ENCODE measurements at regions not wholly inside any gene's neighbourhood (a gene's known extent, or its start where the extent isn't known, plus 50 kb on each side); places are given as distances from the start of the nearest gene placed in this dataset.
"Not testable (repeated sequence)": the region's sequence is repeated elsewhere in the genome, so short reads cannot be mapped to it uniquely, and the experiment has no call there.

DNA sequence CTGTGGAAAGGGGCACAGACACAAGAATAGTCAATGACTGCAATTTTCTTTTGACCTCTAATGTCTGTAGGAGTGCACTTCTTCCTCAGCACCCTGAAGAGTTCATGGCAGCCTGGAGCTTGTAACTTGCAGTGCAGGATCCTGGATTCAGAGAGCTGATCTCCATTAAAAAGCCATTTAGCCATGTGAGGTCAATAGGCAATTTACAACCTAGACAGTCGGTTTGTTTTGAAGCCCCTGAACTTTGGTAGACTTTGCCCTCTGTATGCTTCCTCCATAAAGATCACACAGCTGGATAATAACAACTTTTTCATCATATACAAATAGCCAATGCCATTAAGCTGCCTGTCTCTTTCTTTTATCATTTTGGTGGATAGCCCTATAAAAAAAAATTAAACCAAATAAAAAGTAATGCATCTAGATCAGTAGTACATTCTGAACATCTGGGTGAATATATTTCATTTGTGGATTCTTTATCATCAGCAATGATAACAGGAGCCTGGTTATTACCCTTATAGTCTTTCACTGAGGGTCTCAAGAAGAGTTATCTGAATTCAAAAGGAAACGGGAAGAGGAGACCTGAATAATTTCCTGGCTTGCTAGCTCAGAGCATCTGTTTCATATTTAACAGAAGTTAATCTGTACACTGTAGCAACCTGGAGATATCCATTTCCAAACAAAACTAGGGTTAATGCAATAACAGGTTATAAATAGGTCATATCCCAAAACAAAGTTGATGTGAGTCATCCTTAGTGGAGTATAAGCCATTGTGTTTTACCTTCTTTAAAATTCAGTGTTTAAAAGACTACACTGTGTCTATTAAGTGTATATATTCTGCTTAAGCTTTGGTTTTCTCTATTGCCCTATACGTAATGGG, 193.8 kb upstream of the ACTBL2 start:
- DNase-seq (ENCODE audit: low read depth), result no peak

DNA sequence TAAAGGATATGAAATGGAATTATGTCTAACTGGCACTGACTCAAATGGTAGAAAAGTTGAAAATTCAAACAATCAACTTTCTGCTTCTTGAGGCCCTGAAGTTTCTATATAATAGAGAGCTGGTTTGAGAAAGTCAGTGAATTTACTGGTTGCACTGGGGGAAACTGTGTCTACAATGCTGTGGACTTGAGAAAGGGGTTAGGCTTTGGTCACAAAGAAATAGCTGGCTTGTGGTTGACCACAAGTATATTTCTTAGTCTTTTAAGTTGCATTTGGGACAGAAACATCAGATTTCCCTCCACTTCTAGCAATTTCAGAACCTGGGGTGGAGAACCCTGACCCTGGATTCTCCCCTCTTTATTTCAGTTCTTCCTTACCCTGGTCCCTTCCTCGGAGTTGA, 192.6 kb upstream of the ACTBL2 start:
- no peak for DNase-seq (ENCODE audit: low read depth)

DNA sequence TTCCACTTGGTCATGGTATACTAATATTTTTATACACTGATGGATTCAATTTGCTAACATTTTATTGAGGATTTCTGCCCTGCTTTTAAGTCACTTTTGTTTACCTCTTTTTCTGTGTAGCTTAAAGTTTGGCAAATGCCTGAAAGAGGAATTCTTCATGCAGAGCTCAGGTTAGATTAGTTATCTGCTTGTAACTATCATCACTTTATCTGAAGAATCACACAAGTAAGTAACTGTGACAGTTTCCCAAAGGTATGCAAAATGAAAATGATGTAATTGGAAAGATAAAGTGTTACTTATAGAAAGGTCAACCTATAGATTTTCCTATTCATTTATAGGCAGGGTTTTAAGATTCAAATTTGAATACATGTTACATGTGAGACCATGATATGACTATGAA, 188.8 kb upstream of the ACTBL2 start:
- DNase-seq (ENCODE audit: low read depth), result no peak

DNA sequence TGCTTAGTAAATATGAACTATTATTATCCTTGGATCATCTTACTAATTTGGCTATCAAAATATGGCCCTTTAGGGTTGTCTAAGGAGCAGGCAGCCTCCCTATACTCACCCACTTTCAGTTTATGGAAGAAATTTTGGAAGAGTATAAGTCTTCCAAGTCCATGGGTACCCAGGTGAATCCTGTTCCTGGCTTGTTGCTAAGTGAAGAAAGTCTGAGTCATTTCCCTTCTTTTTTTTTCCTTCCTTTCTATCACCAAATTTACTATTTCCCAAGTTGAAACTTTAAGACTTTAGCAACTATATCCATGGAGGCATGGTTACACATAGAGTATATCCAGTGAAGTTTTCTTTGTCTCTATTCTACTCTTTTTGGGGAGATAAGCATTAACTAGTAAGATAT, 184.0 kb upstream of the ACTBL2 start:
- DNase-seq (ENCODE audit: low read depth), result no peak

DNA sequence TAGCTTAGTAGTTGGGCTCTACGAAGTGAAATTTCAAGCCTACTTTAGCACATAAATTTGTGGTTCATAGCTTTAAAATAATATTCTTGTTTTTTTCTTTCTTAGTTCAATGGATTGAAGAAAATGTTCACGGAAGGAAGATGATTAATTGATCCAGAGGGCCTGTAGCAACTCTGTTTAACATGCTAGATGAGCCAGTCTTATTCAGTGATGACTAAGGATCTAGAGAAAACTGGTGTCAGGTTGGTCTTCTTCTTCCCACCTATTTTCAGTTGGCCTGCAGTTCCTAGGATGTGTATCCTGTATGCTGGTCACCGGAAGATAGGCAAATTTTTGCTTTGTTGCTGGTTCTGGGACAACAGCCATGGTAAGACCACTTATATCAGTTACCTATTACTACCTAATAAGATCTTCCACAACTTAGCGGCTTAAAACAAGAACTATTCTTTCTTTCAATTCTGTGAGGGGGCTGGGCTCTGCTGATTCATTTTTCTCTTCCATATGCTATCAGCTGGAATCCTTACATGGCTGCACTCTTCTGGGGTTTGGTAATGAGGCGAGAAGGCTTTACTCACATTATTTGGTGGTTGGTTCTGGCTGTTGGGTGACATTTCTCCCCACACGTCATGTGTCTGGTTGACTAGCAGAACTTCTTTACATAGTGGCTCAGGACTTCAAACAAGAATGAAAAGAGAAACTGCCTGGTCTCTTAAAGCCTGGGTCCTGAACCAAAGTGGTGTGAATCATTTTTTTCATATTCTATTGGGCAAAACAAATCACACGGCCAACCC, 182.7 kb upstream of the ACTBL2 start:
- DNase-seq (ENCODE audit: low read depth), result peak; percentile 44

DNA sequence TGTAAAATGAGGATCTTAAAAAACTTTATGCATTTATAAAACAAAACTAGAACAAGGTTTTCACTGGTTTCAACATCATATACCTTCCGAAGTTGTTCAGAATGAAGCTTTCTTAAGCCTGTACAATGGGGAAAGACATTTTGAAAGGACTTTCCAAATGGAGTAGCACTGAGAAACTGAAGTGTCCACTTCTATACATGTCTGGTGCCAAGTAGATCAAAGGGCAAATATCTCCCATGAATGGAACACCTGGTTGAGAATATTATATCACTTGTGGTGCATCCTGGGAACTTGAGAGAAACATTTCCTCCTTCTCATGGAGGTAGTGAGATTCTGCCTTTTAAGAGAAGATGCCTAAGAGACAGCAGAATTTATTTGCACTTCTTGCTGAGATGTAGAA, 182.1 kb upstream of the ACTBL2 start:
- no peak for DNase-seq (ENCODE audit: low read depth)

DNA sequence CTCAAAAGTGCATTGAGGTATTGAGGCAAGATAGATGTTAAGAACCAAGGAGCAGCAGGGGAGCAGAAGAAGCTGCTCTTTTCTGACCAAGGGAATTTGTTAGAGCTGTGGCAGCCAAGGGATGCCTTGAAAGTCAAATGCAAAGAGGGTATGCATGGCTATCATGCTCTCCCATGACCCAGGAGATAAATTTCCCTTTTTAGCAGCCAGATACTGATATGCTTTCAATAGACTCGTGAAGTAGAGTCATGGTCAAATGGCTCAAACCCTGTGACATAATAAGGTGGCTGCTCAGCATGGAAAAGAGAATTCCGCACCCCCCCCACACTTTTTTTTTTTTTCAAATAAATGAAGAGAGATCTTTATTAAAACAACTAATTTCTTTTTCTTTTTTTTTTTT, 180.9 kb upstream of the ACTBL2 start:
- DNase-seq (ENCODE audit: low read depth), result no peak

DNA sequence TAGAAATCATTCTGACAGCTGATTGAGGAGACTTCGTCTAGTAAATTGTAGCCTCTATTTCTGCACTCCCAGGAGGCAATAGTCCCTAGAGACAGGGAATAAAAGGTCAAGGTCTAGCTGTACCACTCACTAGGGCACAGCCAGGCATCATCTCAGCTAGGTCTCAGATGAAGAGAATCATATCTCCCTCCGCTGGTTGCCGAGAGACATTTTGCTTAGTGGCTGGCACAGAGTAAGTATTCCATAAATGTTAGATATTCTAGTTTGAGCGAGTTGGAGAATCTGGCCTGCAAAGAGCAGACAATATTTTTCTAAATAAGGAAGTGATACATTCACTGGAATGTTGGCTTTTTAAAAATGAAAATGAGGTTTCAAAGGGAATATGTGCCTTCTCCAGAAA, 180.4 kb upstream of the ACTBL2 start:
- no peak for DNase-seq (ENCODE audit: low read depth)

DNA sequence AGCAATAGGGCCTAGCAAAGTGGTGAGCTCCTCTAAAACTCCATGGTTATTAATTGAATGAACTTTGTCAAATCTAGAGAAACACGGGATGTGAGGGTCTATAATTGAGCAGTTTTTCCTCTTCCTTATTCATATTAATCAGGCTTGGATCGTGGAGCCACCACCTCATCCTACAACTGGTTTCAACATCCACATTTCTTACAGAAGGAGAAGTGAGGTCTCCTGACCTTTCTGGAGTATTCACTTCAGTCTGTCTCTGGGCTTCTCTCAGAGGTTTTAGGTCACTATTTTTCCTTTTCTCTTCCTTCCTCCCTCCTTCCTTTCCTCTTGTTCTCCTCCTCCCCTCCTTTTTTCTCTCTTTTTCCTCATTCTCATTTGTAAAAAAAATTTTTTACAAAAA, 177.3 kb upstream of the ACTBL2 start:
- no peak for DNase-seq (ENCODE audit: low read depth)

DNA sequence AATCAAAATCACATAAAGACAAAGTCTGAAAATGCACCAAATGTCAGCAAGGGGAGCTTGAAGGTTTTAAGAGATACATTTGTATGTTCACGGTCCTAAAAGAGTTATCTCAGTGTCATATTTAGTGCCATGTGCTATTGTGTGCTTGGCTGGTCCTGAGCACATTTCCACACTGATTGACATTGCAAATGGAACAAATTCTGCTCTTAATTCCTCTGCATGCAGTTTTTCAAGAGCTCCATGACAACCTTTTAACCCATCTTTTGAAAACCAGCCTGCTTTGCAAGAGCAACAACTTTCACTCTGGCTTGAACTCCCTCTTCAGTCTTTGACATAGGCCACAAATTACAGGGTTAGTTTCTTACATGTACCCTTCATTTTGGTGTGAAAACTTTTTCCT, 175.4 kb upstream of the ACTBL2 start:
- no peak for DNase-seq (ENCODE audit: low read depth)

DNA sequence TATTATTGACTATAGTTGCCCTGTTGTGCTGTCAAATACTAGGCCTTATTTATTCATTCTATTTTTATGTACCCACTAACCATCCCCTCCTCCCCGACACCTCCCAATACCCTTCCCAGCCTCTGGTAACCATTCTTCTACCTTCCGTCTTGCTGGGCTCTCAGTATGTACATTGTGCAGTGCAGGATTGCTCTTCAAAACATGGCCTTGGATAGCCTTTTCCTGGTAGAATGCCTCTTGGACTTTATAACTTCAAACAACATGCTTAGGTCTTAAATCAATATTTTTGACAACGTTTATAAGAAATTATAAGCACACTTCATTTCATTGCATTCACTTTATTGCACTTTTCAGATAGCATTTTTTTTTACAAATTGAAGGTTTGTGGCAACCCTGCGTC, 172.6 kb upstream of the ACTBL2 start:
- no peak for DNase-seq (ENCODE audit: low read depth)

DNA sequence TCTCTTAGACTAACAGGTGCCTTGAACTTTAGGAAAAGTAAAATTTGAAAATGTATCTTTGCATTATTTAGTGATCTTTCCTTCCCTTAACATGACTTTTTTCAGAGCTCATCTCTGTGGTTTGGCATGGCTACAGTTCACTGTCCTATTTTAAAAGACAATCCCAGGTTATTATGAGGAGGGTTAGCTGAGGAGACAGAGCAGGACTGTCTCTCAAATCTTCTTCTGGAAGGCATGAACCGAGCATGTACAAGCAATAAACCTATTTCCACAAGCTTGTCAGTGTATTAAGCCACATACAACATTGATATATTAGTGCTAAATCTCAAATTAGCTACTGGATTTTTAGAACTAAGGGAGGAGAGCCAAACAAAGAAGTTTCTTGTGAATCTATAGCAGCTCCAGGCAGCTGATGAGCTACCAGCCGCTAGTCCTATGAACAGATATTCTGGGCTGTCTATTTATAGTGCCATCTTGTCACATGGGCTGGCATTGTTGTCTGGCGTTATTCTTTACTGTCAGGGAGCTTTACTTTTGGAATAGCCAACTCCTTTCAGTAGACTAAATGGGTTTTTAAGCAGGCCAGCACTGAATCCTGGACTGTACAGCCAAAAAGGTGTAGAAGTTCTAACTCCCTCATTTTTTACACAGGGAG, 171.2 kb upstream of the ACTBL2 start:
- DNase-seq (ENCODE audit: low read depth), result no peak

DNA sequence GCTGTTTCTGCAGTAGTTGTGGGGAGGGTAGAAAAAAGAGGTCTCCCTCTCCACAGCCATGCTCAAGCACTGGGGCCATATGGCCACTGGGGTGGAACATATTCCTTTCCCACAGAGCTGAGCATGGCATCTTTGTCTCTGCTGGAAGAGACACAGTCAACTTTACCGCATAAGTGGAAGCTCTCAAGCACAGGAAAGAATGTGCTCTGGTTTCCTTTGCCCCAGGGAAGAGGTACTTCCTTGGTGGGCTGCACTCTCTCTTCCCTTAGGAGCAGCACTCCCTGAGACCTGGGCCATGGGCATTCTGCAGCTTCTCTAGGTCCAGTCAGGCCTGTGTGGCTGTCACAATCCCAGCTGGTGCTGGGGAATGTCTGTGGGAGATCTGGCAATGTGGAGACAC, 168.5 kb upstream of the ACTBL2 start:
- no peak for DNase-seq (ENCODE audit: low read depth)

DNA sequence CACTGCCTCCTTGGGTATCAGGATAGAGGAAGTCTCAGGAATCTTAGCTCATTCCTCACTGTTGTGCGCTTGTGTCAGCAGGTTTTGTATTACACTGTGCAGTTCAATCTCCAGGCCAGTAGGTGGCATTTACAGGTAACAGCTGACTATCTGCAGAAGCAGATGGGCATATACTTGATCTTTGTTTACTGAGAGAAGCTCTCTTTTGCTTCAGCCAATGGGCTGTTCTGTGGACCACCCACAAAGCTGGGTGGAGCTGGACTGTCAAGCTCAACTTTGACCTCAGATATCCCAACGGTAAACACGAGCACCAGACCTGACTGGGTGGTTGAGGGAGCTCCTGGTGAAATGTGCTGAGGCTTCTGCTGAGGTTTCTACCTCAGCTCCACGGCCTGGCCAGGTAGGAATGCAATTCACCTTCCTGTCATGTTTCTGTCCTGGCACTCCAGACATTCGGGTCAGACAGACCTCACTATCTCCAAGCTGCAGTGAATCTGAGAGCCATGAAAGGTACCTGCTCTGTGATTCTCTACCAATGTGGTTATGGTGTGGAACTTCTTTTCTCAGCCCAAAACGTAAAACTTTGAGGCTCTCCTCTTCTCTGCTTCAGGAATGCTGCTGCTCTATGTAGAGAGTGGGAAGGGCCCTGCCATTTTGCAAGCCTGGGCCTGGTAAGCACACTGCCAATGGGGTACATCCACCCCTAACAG, 167.9 kb upstream of the ACTBL2 start:
- DNase-seq (ENCODE audit: low read depth), result peak; percentile 77

DNA sequence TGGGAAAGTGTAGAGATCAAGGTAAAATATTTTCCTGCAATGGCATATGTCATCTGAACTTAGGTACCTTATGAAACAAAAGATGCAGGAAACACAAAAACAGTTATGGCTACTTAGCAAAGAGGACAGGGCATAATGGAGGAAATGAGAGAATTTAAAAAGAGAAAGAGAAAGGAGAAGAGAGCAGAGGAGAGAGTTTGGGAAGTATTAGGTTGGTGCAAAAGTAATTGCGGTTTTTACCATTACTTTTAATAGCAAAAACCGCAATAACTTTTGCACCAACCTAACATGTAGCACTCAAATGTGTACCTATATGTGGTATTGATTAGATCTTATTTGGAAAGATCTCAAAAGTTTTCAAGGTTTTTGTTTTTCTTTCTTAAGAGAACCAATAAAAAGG, 160.1 kb upstream of the ACTBL2 start:
- DNase-seq (ENCODE audit: low read depth), result no peak

DNA sequence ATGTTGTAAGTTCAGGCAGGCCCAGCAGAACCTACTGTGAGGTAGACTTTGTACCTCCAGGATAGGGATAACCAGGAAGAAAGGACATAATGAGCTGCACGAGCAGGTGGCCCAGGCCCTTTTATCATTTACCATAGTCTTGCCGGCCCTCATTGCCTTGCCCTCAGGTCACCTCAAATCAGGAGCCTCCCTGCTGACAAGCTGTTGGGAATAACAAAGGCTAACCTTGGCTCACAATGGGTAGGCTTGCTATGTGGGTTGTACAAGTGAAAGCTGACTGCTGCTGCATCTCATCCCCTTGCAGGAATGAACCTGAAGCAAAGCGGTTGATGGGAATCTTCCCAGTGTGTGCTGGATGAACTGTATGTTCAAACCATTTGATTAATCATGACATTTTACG, 159.5 kb upstream of the ACTBL2 start:
- DNase-seq (ENCODE audit: low read depth), result no peak

DNA sequence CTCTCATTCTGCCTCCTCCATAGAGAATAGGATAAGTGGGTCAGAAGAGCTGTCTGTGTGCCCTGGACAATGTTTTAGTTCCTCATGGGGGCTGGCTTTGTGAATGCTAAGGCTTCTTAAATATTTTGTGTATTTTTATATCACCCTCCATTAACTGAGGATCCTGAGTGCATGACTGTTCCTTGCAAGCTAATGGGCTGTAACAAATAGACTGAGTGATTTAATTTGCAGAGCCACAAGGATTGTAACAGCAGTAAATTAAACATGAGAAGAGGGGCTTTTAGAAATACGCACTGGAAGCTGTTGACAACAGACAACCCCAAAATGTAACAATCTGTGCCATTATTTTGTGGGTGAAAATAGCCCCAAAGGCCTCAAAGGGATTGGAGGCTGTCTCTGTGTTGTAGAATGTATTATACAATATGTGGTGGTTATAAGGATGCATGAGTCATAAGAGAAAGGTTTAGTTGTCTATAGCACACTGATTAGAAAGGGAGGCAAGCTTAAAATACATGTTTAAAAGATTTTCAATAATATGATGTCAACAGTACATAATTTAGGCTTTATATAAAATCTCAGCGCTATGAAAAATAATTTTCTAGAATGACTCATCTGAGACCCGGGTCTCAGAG, 152.7 kb upstream of the ACTBL2 start:
- DNase-seq (ENCODE audit: low read depth), result peak; percentile 15

DNA sequence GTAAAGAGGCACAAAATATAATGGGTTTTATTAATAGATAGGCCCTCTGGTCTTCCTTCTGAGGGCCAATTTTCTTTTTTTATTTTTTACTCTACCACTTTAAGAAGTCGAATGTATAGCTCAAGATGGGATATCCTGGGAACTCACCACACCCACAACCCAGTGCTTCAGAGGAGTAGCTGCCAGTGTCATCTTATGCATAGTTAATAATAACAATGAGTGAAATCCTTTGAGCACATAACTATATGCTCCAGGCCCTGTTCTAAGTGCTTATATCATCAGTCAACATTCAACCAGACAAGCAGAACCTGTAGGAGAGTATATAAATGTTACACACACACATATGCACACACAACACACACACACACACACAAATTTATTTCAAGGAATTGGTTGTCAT, 150.3 kb upstream of the ACTBL2 start:
- no peak for DNase-seq (ENCODE audit: low read depth)

DNA sequence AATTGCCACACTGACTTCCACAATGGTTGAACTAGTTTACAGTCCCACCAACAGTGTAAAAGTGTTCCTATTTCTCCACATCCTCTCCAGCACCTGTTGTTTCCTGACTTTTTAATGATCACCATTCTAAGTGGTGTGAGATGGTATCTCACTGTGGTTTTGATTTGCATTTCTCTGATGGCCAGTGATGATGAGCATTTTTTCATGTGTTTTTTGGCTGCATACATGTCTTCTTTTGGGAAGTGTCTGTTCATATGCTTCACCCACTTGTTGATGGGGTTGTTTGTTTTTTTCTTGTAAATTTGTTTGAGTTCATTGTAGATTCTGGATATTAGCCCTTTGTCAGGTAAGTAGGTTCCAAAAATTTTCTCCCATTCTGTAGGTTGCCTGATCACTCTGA, 148.5 kb upstream of the ACTBL2 start:
- not testable (repeated sequence) for DNase-seq (ENCODE audit: low read depth)

DNA sequence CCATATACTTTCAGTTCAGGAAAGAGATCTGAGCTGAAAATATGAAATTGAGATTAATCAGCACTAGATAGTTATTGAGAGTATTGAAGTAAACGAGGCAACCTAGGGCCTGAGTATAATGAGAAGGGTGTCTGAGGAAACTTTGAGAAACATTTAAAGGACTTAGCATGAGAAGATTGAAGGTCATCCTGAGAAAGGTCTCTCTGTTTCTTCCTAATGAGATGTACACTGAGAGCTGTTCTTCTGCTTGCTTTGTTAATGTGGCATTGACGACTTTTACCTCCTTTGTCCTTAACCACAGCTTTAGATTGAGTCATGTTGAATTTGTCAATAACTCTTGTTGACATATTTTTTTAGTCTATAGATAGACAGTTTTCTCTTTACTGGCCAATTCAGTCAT, 145.1 kb upstream of the ACTBL2 start:
- no peak for DNase-seq (ENCODE audit: low read depth)

DNA sequence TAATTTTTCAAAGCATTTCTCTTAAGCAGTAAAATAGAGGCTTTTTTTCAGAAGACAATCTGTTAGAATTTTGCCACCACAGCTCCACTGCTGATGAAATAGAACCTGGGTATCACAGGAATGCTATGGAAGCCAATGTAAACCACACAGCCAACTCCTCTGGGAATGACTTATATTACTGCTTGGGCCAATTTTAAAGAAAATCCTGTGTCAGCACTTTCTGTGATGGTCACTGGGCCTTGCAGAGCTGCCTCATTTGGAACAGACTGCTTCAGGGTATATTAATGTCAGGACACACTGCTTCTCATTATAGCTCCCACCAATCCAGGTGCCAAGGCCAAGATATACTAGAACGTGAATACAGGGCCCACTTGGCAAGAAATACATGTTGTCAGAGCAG, 144.1 kb upstream of the ACTBL2 start:
- no peak for DNase-seq (ENCODE audit: low read depth)

DNA sequence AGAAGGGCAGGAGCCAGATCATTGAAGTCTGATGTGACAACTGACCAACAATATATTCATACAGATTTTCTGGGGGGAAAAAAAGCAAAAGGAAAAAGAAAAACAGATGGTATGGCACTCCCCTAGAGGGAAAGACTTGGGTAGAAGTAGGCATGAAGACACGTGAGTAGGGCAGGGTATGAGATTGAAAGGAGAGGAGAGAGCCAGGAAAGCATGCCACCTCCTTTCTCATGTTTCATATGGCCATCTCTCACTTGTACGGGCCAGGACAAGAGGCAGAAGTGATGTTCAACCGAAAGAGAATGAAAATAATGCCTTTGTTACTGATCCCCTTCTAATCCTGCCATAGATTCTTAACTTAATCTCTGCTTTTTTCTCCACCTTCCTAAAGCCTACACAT, 139.0 kb upstream of the ACTBL2 start:
- DNase-seq (ENCODE audit: low read depth), result no peak

All from ELR (cell line).